Nephron (organoid): ENCODE measurements at regions not wholly inside any gene's neighbourhood (a gene's known extent, or its start where the extent isn't known, plus 50 kb on each side); places are given as distances from the start of the nearest gene placed in this dataset.

Source experiments
- H3K27ac Mint-ChIP-seq, 3 experiments: 2 replicates each; pipeline ENCODE4 v1.8.0; 2020; ENCODE audit warnings: mixed read lengths in 3 of 3, mild to moderate bottlenecking in 2 of 3, moderate library complexity in 1 of 3
- H3K27me3 Mint-ChIP-seq: 2 replicates; pipeline ENCODE4 v1.8.0; 2021; ENCODE audit warnings: low read depth, mild to moderate bottlenecking, moderate library complexity, mixed read lengths
- H3K36me3 Mint-ChIP-seq: 2 replicates; pipeline ENCODE4 v1.8.0; 2020; ENCODE audit warnings: low read depth, mixed read lengths
- H3K4me1 Mint-ChIP-seq: 2 replicates; pipeline ENCODE4 v1.8.0; 2020; ENCODE audit warnings: mixed read lengths
- H3K4me3 Mint-ChIP-seq, 3 experiments: 2 replicates each; pipeline ENCODE4 v1.8.0; 2020; ENCODE audit warnings: mild to moderate bottlenecking in 3 of 3, mixed read lengths in 3 of 3, moderate library complexity in 2 of 3
- H3K9me3 Mint-ChIP-seq: 2 replicates; pipeline ENCODE4 v1.8.0; 2020; ENCODE audit warnings: mixed read lengths
- CTCF ChIP-seq, 3 experiments: fragments of 200-600 bp; sonication (generic); IDR thresholded peaks; one replicate each; pipeline ENCODE4 v1.5.0; 2021; ENCODE audit warnings: antibody characterized with exemption in 3 of 3; ENCODE audit not compliant: unreplicated experiment in 3 of 3

GRCh38 chr13:44125943-44126469, 246.3 kb downstream of the LACC1 start:
- Mint-ChIP-seq H3K4me3 (no peak overlapping the region), H3K4me1 (peaks cover 2% of the 10 kb centered on the region), H3K36me3 (peaks cover 4% of the 10 kb centered on the region), H3K9me3 (peaks cover 12% of the 10 kb centered on the region), H3K27me3 (peaks cover 3% of the 10 kb centered on the region), H3K27ac (no peak overlapping the region)
- no peak for TF ChIP-seq CTCF (IDR thresholded peaks at IDR 0.05; ENCODE audit: unreplicated experiment in 3 of 3)

- no peak overlapping the region for H3K4me3 Mint-ChIP-seq
- H3K27me3 Mint-ChIP-seq, result peaks cover 3% of the 10 kb centered on the region
- H3K9me3 Mint-ChIP-seq, result peaks cover 8% of the 10 kb centered on the region
- no peaks in the 10 kb centered on the region for H3K4me1 Mint-ChIP-seq
- peak overlapping the region in 1 of 3 experiments; percentile 37 for H3K27ac Mint-ChIP-seq
- no peak for TF ChIP-seq CTCF (IDR thresholded peaks at IDR 0.05; ENCODE audit: unreplicated experiment in 3 of 3)
- no peaks in the 10 kb centered on the region for H3K36me3 Mint-ChIP-seq
Measured at GRCh38 chr13:44128552-44129001, 245.0 kb upstream of the SERP2 start.

- H3K36me3 Mint-ChIP-seq, result no peaks in the 10 kb centered on the region
- H3K4me1 Mint-ChIP-seq, result no peaks in the 10 kb centered on the region
- H3K4me3 Mint-ChIP-seq, result no peak overlapping the region
- peaks cover 3% of the 10 kb centered on the region for H3K27me3 Mint-ChIP-seq
- peaks cover under 1% of the 10 kb centered on the region for H3K9me3 Mint-ChIP-seq
- H3K27ac Mint-ChIP-seq, result no peak overlapping the region
- no peak for TF ChIP-seq CTCF (IDR thresholded peaks at IDR 0.05; ENCODE audit: unreplicated experiment in 3 of 3)
Measured at GRCh38 chr13:44129418-44129817, 244.2 kb upstream of the SERP2 start.

GRCh38 chr13:44131069-44131614, 242.5 kb upstream of the SERP2 start:
- Mint-ChIP-seq H3K4me1 (no peaks in the 10 kb centered on the region), H3K27ac (no peak overlapping the region), H3K4me3 (no peak overlapping the region), H3K36me3 (no peaks in the 10 kb centered on the region), H3K9me3 (no peaks in the 10 kb centered on the region), H3K27me3 (peaks cover 3% of the 10 kb centered on the region)
- no peak for TF ChIP-seq CTCF (IDR thresholded peaks at IDR 0.05; ENCODE audit: unreplicated experiment in 3 of 3)

GRCh38 chr13:44132710-44133109, 240.9 kb upstream of the SERP2 start:
- TF ChIP-seq CTCF (IDR thresholded peaks at IDR 0.05; ENCODE audit: unreplicated experiment in 3 of 3), result no peak
- peaks cover 3% of the 10 kb centered on the region for H3K27me3 Mint-ChIP-seq
- H3K4me1 Mint-ChIP-seq, result no peaks in the 10 kb centered on the region
- no peaks in the 10 kb centered on the region for H3K36me3 Mint-ChIP-seq
- H3K27ac Mint-ChIP-seq, result no peak overlapping the region
- H3K4me3 Mint-ChIP-seq, result no peak overlapping the region
- no peaks in the 10 kb centered on the region for H3K9me3 Mint-ChIP-seq

GRCh38 chr13:44133626-44134025, 240.0 kb upstream of the SERP2 start:
- Mint-ChIP-seq H3K36me3 (no peaks in the 10 kb centered on the region), H3K4me3 (no peak overlapping the region), H3K27ac (no peak overlapping the region), H3K9me3 (no peaks in the 10 kb centered on the region), H3K4me1 (no peaks in the 10 kb centered on the region), H3K27me3 (peaks cover 3% of the 10 kb centered on the region)
- no peak for TF ChIP-seq CTCF (IDR thresholded peaks at IDR 0.05; ENCODE audit: unreplicated experiment in 3 of 3)
